ENCODE measurements at regions not wholly inside any gene's neighbourhood (a gene's known extent, or its start where the extent isn't known, plus 50 kb on each side); places are given as distances from the start of the nearest gene placed in this dataset.

DNA sequence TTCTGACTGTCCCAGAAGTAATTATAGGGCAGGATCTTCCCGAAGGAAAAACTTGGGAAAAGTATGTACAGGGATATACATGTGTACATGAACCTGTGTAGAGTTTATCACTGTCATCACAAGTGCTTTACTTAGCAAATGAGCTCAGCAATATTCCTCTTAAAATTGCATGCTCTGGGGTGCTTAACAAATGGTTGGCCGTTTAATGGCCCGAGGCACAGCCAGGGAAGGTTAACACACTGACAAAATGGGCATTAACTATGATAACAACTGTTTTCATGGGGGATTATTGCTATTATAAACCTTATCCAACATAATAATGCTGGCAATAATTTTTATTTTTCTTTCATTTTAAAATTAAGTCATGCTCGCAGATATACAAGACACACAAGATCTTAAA, 459.3 kb downstream of the TUSC7 start:
- ChIA-PET POLR2A (ENCODE audit: unreplicated experiment) (no interaction called here), CTCF (no interaction called here)
- no peak for ATAC-seq
- Histone ChIP-seq H3K27ac (ENCODE audit: low read length) (no peak overlapping the region), H3K4me3 (ENCODE audit: low read length) (no peak overlapping the region), H3K36me3 (ENCODE audit: low read depth, low read length) (no peaks in the 10 kb centered on the region), H3K4me1 (ENCODE audit: insufficient read depth, low read length) (no peaks in the 10 kb centered on the region), H3K9me2 (replicated peaks; ENCODE audit: low read length) (no peaks in the 10 kb centered on the region), H3K79me2 (ENCODE audit: low read length) (no peaks in the 10 kb centered on the region), H2AFZ (ENCODE audit: low read length) (no peak overlapping the region), H3K9ac (ENCODE audit: low read length) (no peak overlapping the region), H3F3A (ENCODE audit: low read length, unreplicated experiment) (no peaks in the 10 kb centered on the region), H3K4me2 (ENCODE audit: low read length) (no peak overlapping the region), H3K27me3 (ENCODE audit: low read length) (no peaks in the 10 kb centered on the region), H4K20me1 (ENCODE audit: low read length) (no peaks in the 10 kb centered on the region), H3K9me3 (ENCODE audit: low read length) (peaks cover 9% of the 10 kb centered on the region; the same call in 1 of the 2 replicates)
- DNase-seq: no peak
- no TSS peak for BruUV-seq (replicated peaks)
- TF ChIP-seq, protein P1, sequence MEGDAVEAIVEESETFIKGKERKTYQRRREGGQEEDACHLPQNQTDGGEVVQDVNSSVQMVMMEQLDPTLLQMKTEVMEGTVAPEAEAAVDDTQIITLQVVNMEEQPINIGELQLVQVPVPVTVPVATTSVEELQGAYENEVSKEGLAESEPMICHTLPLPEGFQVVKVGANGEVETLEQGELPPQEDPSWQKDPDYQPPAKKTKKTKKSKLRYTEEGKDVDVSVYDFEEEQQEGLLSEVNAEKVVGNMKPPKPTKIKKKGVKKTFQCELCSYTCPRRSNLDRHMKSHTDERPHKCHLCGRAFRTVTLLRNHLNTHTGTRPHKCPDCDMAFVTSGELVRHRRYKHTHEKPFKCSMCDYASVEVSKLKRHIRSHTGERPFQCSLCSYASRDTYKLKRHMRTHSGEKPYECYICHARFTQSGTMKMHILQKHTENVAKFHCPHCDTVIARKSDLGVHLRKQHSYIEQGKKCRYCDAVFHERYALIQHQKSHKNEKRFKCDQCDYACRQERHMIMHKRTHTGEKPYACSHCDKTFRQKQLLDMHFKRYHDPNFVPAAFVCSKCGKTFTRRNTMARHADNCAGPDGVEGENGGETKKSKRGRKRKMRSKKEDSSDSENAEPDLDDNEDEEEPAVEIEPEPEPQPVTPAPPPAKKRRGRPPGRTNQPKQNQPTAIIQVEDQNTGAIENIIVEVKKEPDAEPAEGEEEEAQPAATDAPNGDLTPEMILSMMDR (conservative IDR thresholded peaks at IDR 0.05; ENCODE audit: low read depth, low read length): no peak
- TF ChIP-seq EZH2 (IDR thresholded peaks at IDR 0.05; ENCODE audit: low read length, unreplicated experiment) (no peak), EZH2phosphoT487 (IDR thresholded peaks at IDR 0.05; ENCODE audit: borderline replicate concordance, low read length) (no peak)
- intact Hi-C loops (cut with micrococcal nuclease): no loop called here

DNA sequence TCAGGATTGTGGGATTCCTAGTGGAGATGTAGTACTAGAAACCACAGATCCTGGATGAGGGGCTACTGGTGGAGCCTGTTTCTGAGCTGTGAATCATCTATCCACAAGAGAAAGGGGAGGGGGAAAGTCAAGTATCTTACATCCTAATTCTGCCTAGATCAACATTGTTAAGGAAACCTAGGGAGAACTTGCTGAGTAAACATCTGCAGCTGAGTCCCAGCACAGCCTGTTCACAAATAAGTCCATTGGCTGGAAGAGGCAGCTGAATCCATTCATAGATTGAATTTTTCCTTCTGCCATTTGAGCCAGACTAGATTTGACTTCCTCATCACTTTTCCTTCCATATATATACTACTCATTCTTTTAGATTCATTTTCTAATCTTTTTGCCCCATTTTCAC, 460.5 kb downstream of the TUSC7 start:
- ATAC-seq (no peak), DNase-seq (no peak)
- no peaks in the 10 kb centered on the region for H3K36me3 ChIP-seq (ENCODE audit: low read depth, low read length)
- TF ChIP-seq, protein P1 (conservative IDR thresholded peaks at IDR 0.05; ENCODE audit: low read depth, low read length): no peak
- TF ChIP-seq EZH2phosphoT487 (IDR thresholded peaks at IDR 0.05; ENCODE audit: borderline replicate concordance, low read length) (no peak), EZH2 (IDR thresholded peaks at IDR 0.05; ENCODE audit: low read length, unreplicated experiment) (no peak)
- H3K4me3 ChIP-seq (ENCODE audit: low read length): no peak overlapping the region
- no peak overlapping the region for H3K9ac ChIP-seq (ENCODE audit: low read length)
- H3K27me3 ChIP-seq (ENCODE audit: low read length): no peaks in the 10 kb centered on the region
- no peaks in the 10 kb centered on the region for H3K9me2 ChIP-seq (replicated peaks; ENCODE audit: low read length)
- no peaks in the 10 kb centered on the region for H3K4me1 ChIP-seq (ENCODE audit: insufficient read depth, low read length)
- H3K4me2 ChIP-seq (ENCODE audit: low read length): no peak overlapping the region
- no peaks in the 10 kb centered on the region for H3K79me2 ChIP-seq (ENCODE audit: low read length)
- no TSS peak for BruUV-seq (replicated peaks)
- H3K27ac ChIP-seq (ENCODE audit: low read length): no peak overlapping the region
- peaks cover 9% of the 10 kb centered on the region; the same call in 1 of the 2 replicates for H3K9me3 ChIP-seq (ENCODE audit: low read length)
- intact Hi-C loops (cut with micrococcal nuclease): no loop called here
- no peaks in the 10 kb centered on the region for H3F3A ChIP-seq (ENCODE audit: low read length, unreplicated experiment)
- ChIA-PET POLR2A (ENCODE audit: unreplicated experiment) (no interaction called here), CTCF (no interaction called here)
- no peaks in the 10 kb centered on the region for H4K20me1 ChIP-seq (ENCODE audit: low read length)
- H2AFZ ChIP-seq (ENCODE audit: low read length): no peak overlapping the region

DNA sequence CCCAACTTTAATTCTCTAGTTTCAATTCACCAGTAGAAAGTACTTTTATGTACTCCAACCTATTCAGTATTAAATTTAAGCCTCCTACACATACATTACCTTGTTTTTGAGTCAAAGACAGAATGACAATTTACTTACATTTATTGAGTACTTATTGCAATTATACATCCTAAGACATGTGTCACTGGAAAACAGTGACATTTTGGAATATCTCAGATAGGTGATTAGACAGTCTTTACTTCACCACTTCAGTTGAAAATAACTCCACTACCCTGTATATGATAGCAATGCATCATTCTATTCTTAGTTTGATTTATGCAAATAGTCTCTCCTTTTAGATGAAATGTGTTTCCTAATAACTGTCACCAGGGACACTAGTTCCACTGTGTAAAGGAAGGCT, 461.5 kb downstream of the TUSC7 start:
- Histone ChIP-seq H3K27ac (ENCODE audit: low read length) (no peak overlapping the region), H3F3A (ENCODE audit: low read length, unreplicated experiment) (no peaks in the 10 kb centered on the region), H3K4me1 (ENCODE audit: insufficient read depth, low read length) (no peaks in the 10 kb centered on the region), H4K20me1 (ENCODE audit: low read length) (no peaks in the 10 kb centered on the region), H3K4me3 (ENCODE audit: low read length) (no peak overlapping the region), H3K27me3 (ENCODE audit: low read length) (no peaks in the 10 kb centered on the region), H3K79me2 (ENCODE audit: low read length) (no peaks in the 10 kb centered on the region), H3K9me2 (replicated peaks; ENCODE audit: low read length) (no peaks in the 10 kb centered on the region), H2AFZ (ENCODE audit: low read length) (no peak overlapping the region), H3K9me3 (ENCODE audit: low read length) (peaks cover 9% of the 10 kb centered on the region; the same call in 1 of the 2 replicates), H3K4me2 (ENCODE audit: low read length) (no peak overlapping the region), H3K9ac (ENCODE audit: low read length) (no peak overlapping the region), H3K36me3 (ENCODE audit: low read depth, low read length) (no peaks in the 10 kb centered on the region)
- TF ChIP-seq EZH2phosphoT487 (IDR thresholded peaks at IDR 0.05; ENCODE audit: borderline replicate concordance, low read length): no peak
- no peak for TF ChIP-seq EZH2 (IDR thresholded peaks at IDR 0.05; ENCODE audit: low read length, unreplicated experiment)
- TF ChIP-seq, protein P1 (conservative IDR thresholded peaks at IDR 0.05; ENCODE audit: low read depth, low read length): no peak
- BruUV-seq (replicated peaks): no TSS peak
- POLR2A ChIA-PET (ENCODE audit: unreplicated experiment): no interaction called here
- CTCF ChIA-PET: no interaction called here
- no peak for DNase-seq
- no peak for ATAC-seq
- intact Hi-C loops (cut with micrococcal nuclease): no loop called here

Measured in PC-3 (cell line).